ENCODE measurements at regions not wholly inside any gene's neighbourhood (a gene's known extent, or its start where the extent isn't known, plus 50 kb on each side); places are given as distances from the start of the nearest gene placed in this dataset.
"Not testable (repeated sequence)": the region's sequence is repeated elsewhere in the genome, so short reads cannot be mapped to it uniquely, and the experiment has no call there.

DNA sequence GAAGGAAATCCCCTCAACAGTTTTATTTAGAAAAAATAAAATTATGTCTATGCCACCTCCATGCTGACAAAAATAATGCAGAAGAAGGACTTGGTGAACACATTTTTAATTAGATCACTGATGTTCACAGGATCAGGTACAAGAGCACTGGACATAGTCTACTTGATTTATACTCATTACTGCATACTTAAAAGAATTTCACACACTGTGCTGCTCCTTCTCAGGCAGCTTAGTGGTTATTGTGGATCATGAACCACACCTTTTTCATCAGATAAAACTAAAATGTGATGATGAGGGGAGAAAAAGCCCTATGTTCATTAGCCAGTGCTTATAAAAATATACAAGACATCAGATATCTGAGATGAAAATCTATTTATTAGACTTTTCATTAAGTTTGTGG is 103.3 kb upstream of the DPH5 start:
- H3K79me2 ChIP-seq (ENCODE audit: low read length) = no peaks in the 10 kb centered on the region
- no peaks in the 10 kb centered on the region for H4K20me1 ChIP-seq (ENCODE audit: insufficient read depth, low read depth, low read length)
- DNase-seq = no peak
- H3K9me3 ChIP-seq (ENCODE audit: low read length) = no peaks in the 10 kb centered on the region
- no peaks in the 10 kb centered on the region for H3K36me3 ChIP-seq (ENCODE audit: insufficient read depth, low read length)
- H3K9me2 ChIP-seq (replicated peaks; ENCODE audit: insufficient read depth, low read length) = no peaks in the 10 kb centered on the region
- no peak overlapping the region; the same call in 1 of the 2 replicates for H2AFZ ChIP-seq (ENCODE audit: low read length)
- H3K9ac ChIP-seq (ENCODE audit: low read length) = no peak overlapping the region
- peak overlapping the region; percentile 65 for H3K4me2 ChIP-seq (ENCODE audit: low read depth, low read length, poor library complexity, severe bottlenecking)
- peak overlapping the region; percentile 76 for H3K27ac ChIP-seq (ENCODE audit: low read length)
- no peaks in the 10 kb centered on the region for H3K27me3 ChIP-seq (ENCODE audit: low read length)
- H3K4me1 ChIP-seq (ENCODE audit: low read length) = peaks cover 46% of the 10 kb centered on the region
- no peak overlapping the region for H3K4me3 ChIP-seq (ENCODE audit: low read length)

DNA sequence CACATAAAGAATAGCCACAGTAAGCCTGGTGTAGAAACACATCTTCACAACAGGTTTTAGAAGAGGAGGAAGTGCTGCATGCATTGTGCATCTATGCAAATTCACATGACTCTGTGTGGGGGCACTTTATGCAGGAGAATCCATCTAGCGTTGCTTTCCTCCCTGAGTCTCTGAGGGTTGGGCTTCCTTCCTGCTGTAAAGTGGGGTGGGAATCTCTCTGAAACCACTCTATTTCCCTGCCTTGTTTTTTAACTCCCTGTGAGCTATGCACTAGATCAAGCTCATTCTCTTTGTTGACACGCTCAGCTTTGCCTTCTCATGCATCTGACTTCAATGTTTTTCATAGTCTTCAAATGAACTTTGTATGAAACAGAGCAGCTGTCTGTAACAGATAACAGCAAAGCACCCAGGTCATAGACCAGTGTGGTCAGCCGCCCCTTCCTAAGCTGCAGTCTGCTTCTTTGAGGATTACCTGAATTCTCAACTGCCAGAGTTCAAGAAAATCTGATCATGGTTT is 102.7 kb upstream of the DPH5 start:
- Histone ChIP-seq H3K4me3 (ENCODE audit: low read length) (peak overlapping the region; percentile 38), H3K9me2 (replicated peaks; ENCODE audit: insufficient read depth, low read length) (no peaks in the 10 kb centered on the region), H2AFZ (ENCODE audit: low read length) (peak overlapping the region; percentile 73), H3K79me2 (ENCODE audit: low read length) (no peaks in the 10 kb centered on the region), H3K36me3 (ENCODE audit: insufficient read depth, low read length) (no peaks in the 10 kb centered on the region), H3K9ac (ENCODE audit: low read length) (peak overlapping the region; percentile 28), H3K9me3 (ENCODE audit: low read length) (no peaks in the 10 kb centered on the region), H3K27me3 (ENCODE audit: low read length) (no peaks in the 10 kb centered on the region), H4K20me1 (ENCODE audit: insufficient read depth, low read depth, low read length) (no peaks in the 10 kb centered on the region), H3K27ac (ENCODE audit: low read length) (peak overlapping the region; percentile 76), H3K4me2 (ENCODE audit: low read depth, low read length, poor library complexity, severe bottlenecking) (peak overlapping the region; percentile 65), H3K4me1 (ENCODE audit: low read length) (peaks cover 46% of the 10 kb centered on the region)
- peak; percentile 88 for DNase-seq

GRCh38 chr1:101124405-101124804 is 98.8 kb upstream of the DPH5 start:
- Histone ChIP-seq H2AFZ (ENCODE audit: low read length) (no peak overlapping the region), H4K20me1 (ENCODE audit: insufficient read depth, low read depth, low read length) (no peaks in the 10 kb centered on the region), H3K9me3 (ENCODE audit: low read length) (no peaks in the 10 kb centered on the region), H3K79me2 (ENCODE audit: low read length) (no peaks in the 10 kb centered on the region), H3K9me2 (replicated peaks; ENCODE audit: insufficient read depth, low read length) (no peaks in the 10 kb centered on the region), H3K36me3 (ENCODE audit: insufficient read depth, low read length) (no peaks in the 10 kb centered on the region), H3K4me2 (ENCODE audit: low read depth, low read length, poor library complexity, severe bottlenecking) (no peak overlapping the region), H3K27me3 (ENCODE audit: low read length) (0 out of 2 replicates have a peak, but pooled peaks cover 6% of the 10 kb centered on the region), H3K4me3 (ENCODE audit: low read length) (no peak overlapping the region), H3K27ac (ENCODE audit: low read length) (no peak overlapping the region), H3K9ac (ENCODE audit: low read length) (no peak overlapping the region), H3K4me1 (ENCODE audit: low read length) (peaks cover 42% of the 10 kb centered on the region)
- no peak for DNase-seq

DNA sequence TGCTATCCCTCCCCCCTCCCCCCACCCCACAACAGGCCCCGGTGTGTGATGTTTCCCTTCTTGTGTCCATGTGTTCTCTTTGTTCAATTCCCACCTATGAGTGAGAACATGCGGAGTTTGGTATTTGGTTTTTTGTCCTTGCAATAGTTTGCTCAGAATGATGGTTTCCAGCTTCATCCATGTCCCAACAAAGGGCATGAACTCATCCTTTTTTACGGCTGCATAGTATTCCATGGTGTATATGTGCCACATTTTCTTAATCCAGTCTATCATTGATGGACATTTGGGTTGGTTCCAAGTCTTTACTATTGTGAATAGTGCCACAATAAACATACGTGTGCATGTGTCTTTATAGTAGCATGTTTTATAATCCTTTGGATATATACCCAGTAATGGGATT is 98.3 kb upstream of the DPH5 start:
- H3K79me2 ChIP-seq (ENCODE audit: low read length); H4K20me1 ChIP-seq (ENCODE audit: insufficient read depth, low read depth, low read length); H3K4me2 ChIP-seq (ENCODE audit: low read depth, low read length, poor library complexity, severe bottlenecking); H3K36me3 ChIP-seq (ENCODE audit: insufficient read depth, low read length); H3K9ac ChIP-seq (ENCODE audit: low read length); H3K9me3 ChIP-seq (ENCODE audit: low read length); H3K9me2 ChIP-seq (replicated peaks; ENCODE audit: insufficient read depth, low read length); H3K4me3 ChIP-seq (ENCODE audit: low read length); DNase-seq; H3K27ac ChIP-seq (ENCODE audit: low read length); H3K27me3 ChIP-seq (ENCODE audit: low read length); H2AFZ ChIP-seq (ENCODE audit: low read length): not testable (repeated sequence)
- H3K4me1 ChIP-seq (ENCODE audit: low read length) = peaks cover 37% of the 10 kb centered on the region

DNA sequence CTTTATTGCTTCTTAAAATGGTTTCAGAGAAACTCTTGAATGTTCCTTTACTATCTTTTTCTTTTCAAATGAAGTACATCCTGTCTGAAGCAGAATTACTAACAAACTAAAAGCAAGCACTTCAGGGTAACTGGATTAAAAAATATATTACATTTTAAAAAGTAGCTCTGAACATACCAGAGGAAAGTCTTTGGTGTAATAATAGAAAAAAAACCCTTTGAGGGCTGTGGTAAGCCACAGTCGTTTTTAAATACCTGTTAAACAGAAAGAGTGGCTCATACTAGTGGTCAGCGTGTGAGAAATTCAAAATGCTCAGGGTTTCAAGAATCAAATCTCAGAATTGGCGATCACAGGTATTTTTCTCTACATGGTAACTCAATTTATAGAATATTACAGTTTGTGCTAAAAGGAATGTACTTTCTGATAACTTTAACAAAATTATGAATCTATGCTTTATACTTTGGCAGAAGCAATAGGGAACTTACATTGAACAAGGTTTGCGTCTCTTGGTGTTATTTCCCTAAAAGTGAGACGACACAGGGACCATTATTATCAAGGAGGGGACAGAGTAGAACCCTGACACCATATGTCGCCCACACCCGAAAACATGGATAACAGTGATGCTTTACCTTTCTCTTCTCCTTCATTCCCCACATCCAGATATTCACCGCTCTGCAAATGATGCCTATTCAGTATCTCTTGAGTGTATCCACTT is 97.0 kb upstream of the DPH5 start:
- Histone ChIP-seq H4K20me1 (ENCODE audit: insufficient read depth, low read depth, low read length) (no peaks in the 10 kb centered on the region), H3K36me3 (ENCODE audit: insufficient read depth, low read length) (no peaks in the 10 kb centered on the region), H3K9me2 (replicated peaks; ENCODE audit: insufficient read depth, low read length) (no peaks in the 10 kb centered on the region), H3K9ac (ENCODE audit: low read length) (no peak overlapping the region), H3K9me3 (ENCODE audit: low read length) (no peaks in the 10 kb centered on the region), H3K27ac (ENCODE audit: low read length) (no peak overlapping the region), H3K79me2 (ENCODE audit: low read length) (no peaks in the 10 kb centered on the region), H2AFZ (ENCODE audit: low read length) (no peak overlapping the region), H3K4me3 (ENCODE audit: low read length) (no peak overlapping the region), H3K4me1 (ENCODE audit: low read length) (peaks cover 24% of the 10 kb centered on the region), H3K27me3 (ENCODE audit: low read length) (0 out of 2 replicates have a peak, but pooled peaks cover 6% of the 10 kb centered on the region), H3K4me2 (ENCODE audit: low read depth, low read length, poor library complexity, severe bottlenecking) (no peak overlapping the region)
- no peak for DNase-seq

GRCh38 chr1:101121975-101122374 is 96.4 kb upstream of the DPH5 start:
- no peaks in the 10 kb centered on the region for H3K36me3 ChIP-seq (ENCODE audit: insufficient read depth, low read length)

GRCh38 chr1:101121504-101121903 is 95.9 kb upstream of the DPH5 start:
- no peaks in the 10 kb centered on the region for H4K20me1 ChIP-seq (ENCODE audit: insufficient read depth, low read depth, low read length)
- DNase-seq = no peak
- H3K79me2 ChIP-seq (ENCODE audit: low read length) = no peaks in the 10 kb centered on the region
- H3K9ac ChIP-seq (ENCODE audit: low read length) = no peak overlapping the region
- no peak overlapping the region; the same call in 1 of the 2 replicates for H2AFZ ChIP-seq (ENCODE audit: low read length)
- no peak overlapping the region for H3K4me3 ChIP-seq (ENCODE audit: low read length)
- H3K4me1 ChIP-seq (ENCODE audit: low read length) = peaks cover 24% of the 10 kb centered on the region
- no peaks in the 10 kb centered on the region for H3K36me3 ChIP-seq (ENCODE audit: insufficient read depth, low read length)
- H3K27ac ChIP-seq (ENCODE audit: low read length) = no peak overlapping the region
- H3K27me3 ChIP-seq (ENCODE audit: low read length) = 0 out of 2 replicates have a peak, but pooled peaks cover 6% of the 10 kb centered on the region
- H3K9me2 ChIP-seq (replicated peaks; ENCODE audit: insufficient read depth, low read length) = no peaks in the 10 kb centered on the region
- no peaks in the 10 kb centered on the region for H3K9me3 ChIP-seq (ENCODE audit: low read length)
- no peak overlapping the region for H3K4me2 ChIP-seq (ENCODE audit: low read depth, low read length, poor library complexity, severe bottlenecking)

More at GRCh38 chr1:101121975-101122374, 96.4 kb upstream of the DPH5 start:
- no peak overlapping the region for H3K27ac ChIP-seq (ENCODE audit: low read length)
- no peaks in the 10 kb centered on the region for H3K79me2 ChIP-seq (ENCODE audit: low read length)
- no peaks in the 10 kb centered on the region for H3K9me3 ChIP-seq (ENCODE audit: low read length)
- H3K4me2 ChIP-seq (ENCODE audit: low read depth, low read length, poor library complexity, severe bottlenecking) = no peak overlapping the region
- DNase-seq = no peak
- 0 out of 2 replicates have a peak, but pooled peaks cover 6% of the 10 kb centered on the region for H3K27me3 ChIP-seq (ENCODE audit: low read length)
- no peak overlapping the region for H3K9ac ChIP-seq (ENCODE audit: low read length)
- no peaks in the 10 kb centered on the region for H3K9me2 ChIP-seq (replicated peaks; ENCODE audit: insufficient read depth, low read length)
- H3K4me3 ChIP-seq (ENCODE audit: low read length) = no peak overlapping the region
- H2AFZ ChIP-seq (ENCODE audit: low read length) = no peak overlapping the region
- no peaks in the 10 kb centered on the region for H4K20me1 ChIP-seq (ENCODE audit: insufficient read depth, low read depth, low read length)
- H3K4me1 ChIP-seq (ENCODE audit: low read length) = peaks cover 20% of the 10 kb centered on the region

DNA sequence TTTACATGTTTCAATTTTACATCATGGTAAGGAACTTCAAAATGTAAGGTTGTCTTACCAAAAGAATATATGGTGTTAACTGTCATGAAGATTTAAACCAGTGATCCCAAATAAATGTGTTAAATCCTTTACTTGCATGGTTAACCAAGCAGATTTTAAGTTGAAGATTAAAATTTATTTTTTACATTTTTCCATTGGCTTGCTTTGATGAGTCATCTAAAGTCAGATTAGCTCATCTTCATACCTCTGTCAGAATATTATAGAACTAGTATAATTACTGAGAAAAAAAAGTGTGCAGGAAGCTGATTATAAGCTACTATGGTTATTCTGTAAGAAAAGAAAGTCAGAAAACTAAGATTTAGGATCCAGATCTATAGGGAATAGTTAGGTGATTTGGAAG is 95.3 kb upstream of the DPH5 start:
- Histone ChIP-seq H3K4me3 (ENCODE audit: low read length) (no peak overlapping the region), H3K4me1 (ENCODE audit: low read length) (peaks cover 27% of the 10 kb centered on the region), H3K27me3 (ENCODE audit: low read length) (0 out of 2 replicates have a peak, but pooled peaks cover 6% of the 10 kb centered on the region), H3K27ac (ENCODE audit: low read length) (no peak overlapping the region), H3K4me2 (ENCODE audit: low read depth, low read length, poor library complexity, severe bottlenecking) (no peak overlapping the region), H3K9me3 (ENCODE audit: low read length) (no peaks in the 10 kb centered on the region), H4K20me1 (ENCODE audit: insufficient read depth, low read depth, low read length) (no peaks in the 10 kb centered on the region), H3K79me2 (ENCODE audit: low read length) (no peaks in the 10 kb centered on the region), H3K9me2 (replicated peaks; ENCODE audit: insufficient read depth, low read length) (no peaks in the 10 kb centered on the region), H2AFZ (ENCODE audit: low read length) (no peak overlapping the region), H3K9ac (ENCODE audit: low read length) (no peak overlapping the region), H3K36me3 (ENCODE audit: insufficient read depth, low read length) (no peaks in the 10 kb centered on the region)
- DNase-seq = no peak
